Islet precursor cell (in vitro differentiated cells): ENCODE measurements at regions not wholly inside any gene's neighbourhood (a gene's known extent, or its start where the extent isn't known, plus 50 kb on each side); places are given as distances from the start of the nearest gene placed in this dataset.
"Not testable (repeated sequence)": the region's sequence is repeated elsewhere in the genome, so short reads cannot be mapped to it uniquely, and the experiment has no call there.

Experiments used
- DNase-seq: peaks from one replicate; pipeline ENCODE4 v3.0.0-alpha.2; 2018

DNA sequence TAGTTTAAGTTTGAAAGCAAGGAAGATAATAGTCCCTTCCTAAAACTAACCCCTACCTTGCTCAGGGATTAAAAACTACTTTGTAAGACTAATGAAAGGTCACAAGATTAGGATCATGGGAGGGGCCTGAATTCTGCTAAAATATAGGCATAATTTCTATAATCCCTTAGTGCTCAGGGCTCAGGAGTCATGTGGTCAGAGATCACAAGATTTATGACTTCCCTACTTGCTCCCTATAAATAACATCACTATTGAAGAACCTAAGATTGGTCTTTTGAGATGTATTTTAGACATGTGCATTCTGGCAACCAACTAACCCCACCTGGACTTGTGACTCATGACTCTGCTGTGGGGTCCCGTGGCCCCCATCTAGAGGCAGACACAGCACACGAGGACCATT, 81.1 kb downstream of the STMND1 start:
- DNase-seq: no peak

DNA sequence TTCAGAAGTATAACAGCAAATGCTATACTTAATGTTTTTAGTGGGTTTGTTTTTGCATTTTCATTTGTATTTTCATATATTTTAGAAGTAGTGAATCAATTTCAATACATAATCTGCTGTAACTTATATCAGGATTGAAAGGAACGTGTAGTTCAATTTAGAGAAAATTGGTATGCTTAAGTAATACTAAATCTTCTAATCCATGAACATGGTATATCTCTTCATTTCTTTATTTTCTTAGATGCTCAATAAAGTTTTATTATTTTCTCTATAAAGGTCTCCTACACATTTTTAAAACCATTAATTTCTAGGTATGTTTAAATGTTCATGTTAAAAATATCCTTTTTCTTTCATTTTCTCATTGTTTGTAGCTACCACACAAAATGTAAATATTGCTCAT, 85.1 kb downstream of the STMND1 start:
- no peak for DNase-seq

DNA sequence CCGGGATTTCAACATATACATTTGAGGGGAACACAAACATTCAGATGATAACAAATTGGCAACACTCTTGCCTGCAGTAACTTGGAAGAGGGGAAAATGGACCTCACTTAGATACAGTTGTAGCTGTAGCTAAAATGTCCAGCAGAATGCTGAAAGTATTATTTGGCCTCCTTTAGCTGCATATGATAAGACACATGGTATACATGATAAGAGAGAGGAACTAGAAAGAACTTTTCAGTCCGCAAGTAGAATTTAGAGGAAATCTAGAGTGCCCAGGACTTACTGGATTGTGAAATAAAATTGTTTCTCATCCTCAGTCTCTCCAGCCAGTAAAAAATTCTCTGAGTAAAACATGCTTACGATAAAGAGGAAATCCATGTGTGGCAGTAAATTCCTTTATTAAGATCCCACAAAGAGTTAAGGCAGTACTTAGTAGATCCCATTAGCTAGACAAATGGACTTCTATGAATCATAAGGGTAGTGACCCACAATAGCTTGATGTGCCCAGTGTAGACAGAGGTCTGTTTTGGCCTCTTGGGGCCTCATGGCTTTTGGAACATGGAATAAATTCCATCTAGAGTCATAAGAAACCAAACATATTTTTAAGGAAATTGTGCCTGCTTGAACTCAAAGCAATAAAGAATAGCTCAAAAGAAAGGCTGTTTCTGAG, 87.9 kb upstream of the RBM24 start:
- no peak for DNase-seq

DNA sequence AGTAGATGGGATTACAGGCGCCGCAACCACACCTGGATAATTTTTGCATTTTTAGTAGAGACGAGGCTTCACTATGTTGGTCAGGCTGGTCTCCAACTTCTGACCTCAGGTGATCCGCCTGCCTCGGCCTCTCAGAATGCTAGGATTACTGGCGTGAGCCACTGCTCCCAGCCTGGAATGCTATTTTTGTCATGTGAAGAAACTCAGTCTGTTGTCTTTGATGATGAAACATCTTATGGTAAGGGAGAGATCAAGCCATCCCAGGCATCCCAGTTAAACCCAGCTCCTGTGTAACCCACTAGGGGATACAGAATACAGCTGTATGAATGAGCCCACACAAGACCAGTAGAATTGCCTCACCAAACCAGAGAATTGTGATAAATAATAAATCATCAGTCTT, 83.6 kb upstream of the RBM24 start:
- no peak for DNase-seq

DNA sequence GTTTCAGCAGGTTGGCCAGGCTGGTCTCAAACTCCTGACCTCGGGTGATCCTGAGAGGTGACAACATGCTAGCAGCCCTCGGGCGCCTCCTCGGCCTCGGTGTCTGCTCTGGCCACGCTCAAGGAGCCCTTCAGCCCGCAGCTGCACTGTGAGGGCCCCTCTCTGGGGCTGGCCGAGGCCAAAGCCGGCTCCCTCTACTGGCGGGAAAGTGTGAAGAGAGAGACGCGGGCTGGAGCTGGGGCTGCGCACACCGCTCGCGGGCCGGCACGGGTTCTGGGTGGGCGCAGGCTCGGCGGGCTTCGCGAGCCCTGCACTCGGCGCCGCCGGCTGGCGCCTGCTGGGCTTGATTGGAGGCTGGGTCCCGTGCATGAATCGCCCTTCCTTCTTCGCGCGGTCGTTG, 80.8 kb upstream of the RBM24 start:
- peak; percentile 87 for DNase-seq

DNA sequence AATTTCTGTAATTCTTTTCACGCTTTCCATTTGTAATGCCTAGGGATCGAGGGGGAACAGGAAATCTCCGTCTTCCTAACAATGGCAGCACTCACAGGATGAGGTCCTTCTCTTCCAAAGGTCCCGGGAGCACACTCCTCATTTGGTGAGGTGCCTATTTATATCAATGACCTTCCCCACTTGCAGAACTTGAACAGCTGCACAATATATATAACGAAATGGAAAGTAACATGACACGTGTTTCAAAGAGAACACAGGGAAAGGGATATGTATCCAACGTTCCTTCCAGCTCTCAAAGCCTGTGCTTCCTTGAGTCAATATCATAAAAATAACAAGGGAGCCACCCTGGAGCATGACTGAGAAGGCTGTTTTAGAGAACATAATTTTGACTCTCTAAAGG, 78.6 kb upstream of the RBM24 start:
- no peak for DNase-seq

DNA sequence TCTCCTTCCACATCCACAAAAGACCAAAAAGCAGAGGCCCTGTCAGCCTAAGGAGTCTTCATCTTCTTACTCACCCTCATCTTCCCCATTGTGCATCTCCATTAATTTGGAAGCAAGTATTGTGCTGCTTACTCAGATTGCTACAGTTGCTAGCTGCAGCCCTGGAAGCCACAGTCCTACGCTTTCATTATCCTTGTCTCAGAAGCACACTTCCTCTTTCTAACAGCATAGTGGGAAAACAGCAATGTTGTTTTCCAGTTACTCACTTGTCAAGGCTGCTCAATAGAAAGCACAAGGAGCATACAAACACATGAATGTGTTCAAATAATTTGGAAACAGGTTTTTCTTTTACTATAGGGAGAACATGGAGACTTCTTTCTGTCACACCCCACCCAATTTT, 76.6 kb upstream of the RBM24 start:
- DNase-seq: no peak

DNA sequence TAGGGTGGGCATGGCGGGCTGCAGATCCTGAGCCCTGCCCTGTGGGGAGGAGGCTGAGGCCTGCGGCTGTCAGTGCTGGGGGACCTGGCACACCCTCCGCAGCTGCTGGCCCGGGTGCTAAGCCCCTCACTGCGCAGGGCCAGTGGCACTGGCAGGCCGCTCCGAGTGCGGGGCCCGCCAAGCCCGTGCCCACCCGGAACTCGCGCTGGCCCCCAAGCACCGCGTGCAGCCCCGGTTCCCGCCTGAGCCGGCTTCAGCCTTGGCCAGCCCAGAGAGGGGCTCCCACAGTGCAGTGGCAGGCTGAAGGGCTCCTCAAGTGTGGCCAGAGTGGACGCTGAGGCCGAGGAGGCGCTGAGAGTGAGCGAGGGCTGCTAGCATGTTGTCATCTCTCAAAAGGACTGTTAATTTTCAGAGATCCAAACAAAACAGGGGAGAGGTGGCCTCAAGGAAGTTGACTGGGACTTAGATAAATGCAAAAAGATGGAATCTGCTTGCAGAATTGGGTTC, 74.5 kb upstream of the RBM24 start:
- DNase-seq: no peak

DNA sequence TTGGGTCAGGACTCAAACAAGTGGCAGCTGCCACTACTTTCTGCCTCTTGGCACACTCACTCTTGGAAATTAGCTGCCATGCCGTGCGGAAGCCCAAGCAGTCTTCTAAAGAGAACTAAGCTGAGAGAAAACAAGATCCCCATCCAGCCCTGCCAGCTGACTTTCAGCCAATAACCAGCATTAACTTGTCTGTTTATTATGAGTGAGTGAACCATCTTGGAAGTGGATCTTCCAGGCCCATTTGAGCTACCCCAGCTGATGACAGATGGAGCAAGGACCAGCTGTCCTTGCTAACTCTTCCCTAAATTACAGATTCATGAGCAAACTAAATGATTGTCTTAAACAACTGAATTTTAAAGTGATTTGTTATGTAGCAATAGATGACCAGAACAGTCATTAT, 73.9 kb upstream of the RBM24 start:
- no peak for DNase-seq

DNA sequence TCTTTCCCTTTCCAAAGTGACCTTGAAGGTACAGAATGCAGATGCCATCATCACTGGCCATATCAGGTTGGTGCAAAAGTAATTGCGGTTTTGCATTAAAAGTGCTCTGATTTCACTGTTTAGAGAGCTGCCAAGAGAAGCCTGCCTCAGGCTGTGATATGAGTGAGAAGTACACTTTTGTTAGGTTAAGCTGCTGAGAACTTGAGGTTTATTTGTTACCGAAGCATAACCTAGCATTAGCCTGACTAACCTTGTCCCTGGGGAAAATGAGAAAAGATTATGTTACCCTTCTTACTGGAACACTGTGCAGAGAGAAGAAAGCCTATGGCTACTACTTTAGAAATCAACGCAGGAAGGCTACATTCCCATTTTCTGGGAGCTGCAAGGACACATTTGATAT, 70.5 kb upstream of the RBM24 start:
- DNase-seq: no peak

DNA sequence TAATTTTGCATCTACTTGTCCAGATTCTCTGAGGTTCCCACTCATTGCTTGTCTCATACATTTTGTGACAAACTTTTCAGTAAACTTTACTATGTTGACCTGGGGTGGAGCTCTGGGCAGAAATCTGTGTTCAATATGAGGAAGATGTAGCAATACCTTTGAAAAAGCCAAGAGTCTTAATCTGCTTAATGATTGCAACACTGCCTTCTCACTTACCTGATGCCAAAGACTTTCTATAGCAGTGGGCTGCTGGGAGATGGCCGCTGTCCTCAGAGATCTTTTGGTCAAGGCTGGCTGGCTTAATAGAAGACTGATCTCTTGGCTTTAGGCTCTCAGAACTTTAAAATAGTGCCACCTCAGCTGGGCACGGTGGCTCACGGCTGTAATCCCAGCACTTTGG, 70.1 kb upstream of the RBM24 start:
- DNase-seq: no peak

DNA sequence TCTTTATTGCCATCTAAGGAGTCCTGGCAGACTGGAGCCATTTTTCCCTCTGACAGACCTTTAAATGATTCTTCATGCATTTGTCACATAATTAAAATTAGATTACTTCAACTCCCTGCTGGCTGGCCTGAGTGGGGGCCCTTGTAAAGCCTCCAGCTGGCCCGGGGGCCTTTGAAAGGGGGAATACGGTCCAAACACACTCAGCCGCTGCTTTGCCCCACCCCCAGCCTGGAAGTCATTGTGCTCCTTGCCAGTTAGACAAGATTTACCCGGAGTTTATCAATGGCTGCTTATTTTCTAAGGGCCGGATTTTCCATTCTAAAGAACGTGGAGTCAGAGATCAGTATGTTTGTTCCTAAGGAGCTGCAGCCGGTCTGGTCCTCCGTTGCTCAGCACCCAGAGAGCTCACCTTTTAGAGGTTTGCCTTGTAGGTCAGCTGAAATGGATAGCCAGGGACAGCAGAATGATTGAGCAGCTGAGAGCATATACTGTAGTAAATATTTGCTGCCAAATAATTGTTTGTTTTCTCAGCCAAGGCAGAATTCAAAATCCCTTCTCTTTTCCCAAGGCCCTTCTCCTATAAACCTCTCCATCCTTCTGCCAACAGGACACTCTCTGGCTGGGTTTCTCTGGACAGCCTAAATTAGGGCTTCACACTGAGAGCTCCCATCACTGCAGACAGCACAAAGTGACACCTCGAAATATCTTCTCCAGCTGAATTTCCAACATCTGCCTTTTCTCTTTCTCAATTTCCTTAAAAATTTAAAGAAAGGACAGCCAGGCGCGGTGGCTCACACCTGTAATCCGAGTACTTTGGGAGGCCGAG, 68.4 kb upstream of the RBM24 start:
- DNase-seq: no peak

DNA sequence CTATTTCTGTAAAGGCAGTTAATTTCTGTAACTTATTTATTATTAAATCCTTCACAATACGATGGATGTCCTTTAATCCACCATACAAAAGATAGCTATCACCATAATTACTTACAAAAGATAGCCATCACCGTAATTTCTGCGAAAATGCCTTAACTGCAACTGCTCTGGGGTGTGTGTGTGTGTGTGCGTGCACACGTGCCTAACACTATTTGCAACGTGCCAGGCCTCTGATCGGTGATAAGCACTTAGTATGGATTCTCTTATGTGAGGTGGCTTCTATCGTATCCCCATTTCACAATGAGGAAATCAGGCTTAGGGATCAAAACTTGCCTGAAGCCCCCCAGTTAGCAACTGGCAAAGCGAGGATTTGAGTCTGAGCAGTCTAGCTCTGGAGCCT, 67.1 kb upstream of the RBM24 start:
- no peak for DNase-seq

DNA sequence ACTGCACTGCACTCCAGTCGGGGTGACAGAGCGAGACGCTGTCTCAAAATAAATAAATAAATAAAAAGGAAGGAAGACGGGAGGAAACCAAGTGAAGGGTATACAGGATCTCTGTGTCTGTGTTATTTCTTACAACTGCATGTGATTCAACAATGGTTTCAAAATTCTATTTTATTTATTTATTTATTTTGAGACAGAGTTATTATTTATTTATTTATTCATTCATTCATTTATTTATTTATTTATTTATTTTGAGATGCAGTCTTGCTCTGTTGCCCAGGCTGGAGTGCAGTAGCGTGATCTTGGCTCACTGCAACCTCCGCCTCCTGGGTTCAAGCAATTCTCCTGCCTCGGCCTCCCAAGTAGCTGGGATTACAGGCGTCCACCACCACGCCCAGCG, 64.2 kb upstream of the RBM24 start:
- DNase-seq: not testable (repeated sequence)

DNA sequence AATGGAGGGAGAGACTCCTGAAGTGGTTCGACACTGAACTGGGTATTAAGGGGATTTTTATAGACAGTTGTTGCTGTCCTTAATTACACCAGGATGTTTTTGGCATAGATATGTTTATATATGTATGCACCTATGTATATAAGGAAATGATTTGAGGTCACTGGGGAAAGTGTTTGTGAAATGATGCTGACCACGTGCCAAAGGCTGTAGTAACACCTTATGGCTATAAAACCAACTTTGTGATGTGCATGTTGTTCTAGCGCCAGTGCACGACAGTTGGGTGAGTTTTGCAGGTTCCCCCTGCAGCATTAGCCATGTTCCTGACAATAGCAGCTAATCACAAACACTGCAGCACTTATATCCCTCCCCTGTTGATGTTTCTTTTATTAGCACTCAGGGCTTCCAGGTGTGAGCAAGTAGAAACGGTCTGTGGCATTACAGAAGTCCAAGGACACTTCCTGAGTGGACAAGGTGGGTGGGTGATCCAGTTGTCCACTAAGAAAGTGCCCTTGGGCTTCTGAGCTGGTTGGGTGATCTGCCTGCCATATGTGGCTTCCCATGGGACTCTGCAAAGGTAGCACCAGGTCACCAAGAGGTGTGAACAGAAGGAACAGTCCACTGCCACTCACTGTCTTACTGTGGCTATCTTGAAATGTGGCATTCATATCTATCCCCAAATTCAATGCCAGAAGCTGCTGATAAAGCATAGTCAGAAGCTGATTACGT, 63.0 kb upstream of the RBM24 start:
- DNase-seq: no peak

DNA sequence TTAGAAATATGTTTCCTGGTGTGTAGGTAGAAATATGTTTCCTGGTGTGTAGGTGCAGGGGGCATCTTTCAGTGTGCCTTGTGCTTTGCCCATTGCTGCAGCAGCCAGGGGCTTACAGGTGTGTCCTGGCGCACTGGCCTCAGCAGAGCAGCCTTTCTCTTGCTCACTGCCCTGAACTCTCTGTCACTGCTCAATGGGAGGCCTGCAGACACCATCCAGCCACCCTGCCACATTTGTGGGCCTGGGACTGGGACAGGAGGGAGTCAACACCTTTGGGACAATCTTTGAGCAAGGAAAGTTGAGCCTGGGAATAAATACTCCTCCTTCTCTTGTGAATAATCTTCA, 62.4 kb upstream of the RBM24 start:
- no peak for DNase-seq

DNA sequence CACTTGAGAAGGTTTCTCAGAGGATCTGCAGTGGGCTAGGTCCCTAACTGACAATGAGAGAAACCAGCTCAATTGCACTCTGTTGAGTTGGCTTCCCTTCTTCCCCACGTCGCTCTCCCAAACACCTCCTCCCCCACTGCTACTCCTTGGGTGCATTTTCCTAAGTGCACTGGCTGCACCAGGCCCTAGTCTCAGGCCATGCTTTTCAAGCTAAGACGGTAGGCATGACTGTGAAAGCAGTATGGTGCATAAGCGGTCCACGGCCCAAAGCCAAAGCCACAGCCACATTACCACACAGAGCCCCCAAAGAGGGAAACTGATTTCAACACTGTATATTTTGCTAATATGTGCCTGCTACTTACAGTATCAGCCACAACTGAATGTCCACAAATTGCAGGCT, 62.1 kb upstream of the RBM24 start:
- no peak for DNase-seq

DNA sequence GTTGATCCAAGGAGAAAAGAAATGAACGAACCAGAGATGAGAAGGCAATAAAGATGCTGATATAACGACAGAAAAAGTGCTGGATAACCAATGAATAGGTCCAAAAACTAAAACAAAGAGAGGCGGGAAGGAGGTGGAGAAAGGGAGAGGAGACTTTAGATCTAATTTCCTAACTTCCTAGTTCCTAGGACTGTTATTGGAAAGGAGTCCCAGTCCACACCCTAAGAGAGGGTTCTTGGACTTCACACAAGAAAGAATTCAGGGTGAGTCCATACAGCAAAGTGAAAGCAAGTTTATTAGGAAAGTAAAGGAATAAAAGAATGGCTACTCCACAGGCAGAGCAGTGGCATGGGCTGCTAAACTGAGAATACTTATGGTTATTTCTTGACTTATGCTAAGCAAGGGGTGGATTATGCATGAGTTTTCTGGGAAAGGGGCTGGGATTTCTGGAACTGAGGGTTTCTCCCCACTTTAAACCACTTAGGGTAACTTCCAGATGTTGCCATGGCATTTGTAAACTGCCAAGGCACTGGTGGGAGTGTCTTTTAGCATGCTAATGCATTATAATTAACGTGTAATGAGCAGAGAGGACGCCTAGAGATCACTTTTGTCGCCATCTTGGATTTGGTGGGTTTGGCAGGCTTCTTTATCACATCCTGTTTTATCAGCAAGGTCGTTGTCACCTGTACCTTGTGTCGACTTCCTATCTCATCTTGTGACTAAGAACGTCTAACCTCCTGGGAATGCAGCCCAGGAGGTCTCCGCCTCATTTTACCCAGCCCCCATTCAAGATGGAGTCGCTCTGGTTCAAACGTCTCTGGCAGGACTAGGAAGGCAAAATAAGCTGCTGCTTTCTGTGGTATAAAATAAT, 60.9 kb upstream of the RBM24 start:
- DNase-seq: no peak

DNA sequence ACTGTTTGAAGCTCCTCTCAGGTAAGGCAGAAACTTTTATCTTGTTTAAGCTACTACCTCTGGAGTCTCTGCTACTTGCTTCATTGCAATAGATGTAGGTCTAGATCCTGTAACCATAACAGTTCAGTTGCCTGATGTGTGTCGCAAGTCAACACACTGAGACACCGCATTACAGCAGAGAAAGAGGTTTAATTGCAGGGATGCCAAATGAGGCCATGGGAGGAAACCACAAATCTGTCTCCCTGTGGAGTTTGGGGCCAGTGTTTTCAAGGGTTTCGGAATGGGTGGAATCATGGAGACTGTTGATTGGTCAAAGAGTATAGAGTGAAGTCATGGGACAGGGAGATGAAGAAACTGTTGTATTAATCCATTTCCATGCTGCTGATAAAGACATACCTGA, 57.1 kb upstream of the RBM24 start:
- DNase-seq: no peak

DNA sequence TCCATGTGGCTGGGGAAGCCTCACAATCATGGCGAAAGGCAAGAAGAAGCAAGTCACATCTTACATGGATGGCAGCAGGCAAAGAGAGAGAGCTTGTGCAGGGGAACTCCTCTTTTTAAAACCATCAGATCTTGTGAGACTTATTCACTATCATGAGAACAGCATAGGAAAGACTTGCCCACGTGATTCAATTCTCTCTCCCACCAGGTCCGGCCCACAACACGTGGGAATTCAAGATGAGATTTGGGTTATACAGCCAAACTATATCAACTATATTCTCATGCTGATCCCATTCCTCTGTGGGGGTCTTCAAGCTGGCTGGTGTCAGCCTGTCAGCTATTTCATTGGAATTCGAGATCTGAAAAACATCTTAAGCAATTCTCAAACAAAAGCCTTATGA, 56.7 kb upstream of the RBM24 start:
- DNase-seq: not testable (repeated sequence)

DNA sequence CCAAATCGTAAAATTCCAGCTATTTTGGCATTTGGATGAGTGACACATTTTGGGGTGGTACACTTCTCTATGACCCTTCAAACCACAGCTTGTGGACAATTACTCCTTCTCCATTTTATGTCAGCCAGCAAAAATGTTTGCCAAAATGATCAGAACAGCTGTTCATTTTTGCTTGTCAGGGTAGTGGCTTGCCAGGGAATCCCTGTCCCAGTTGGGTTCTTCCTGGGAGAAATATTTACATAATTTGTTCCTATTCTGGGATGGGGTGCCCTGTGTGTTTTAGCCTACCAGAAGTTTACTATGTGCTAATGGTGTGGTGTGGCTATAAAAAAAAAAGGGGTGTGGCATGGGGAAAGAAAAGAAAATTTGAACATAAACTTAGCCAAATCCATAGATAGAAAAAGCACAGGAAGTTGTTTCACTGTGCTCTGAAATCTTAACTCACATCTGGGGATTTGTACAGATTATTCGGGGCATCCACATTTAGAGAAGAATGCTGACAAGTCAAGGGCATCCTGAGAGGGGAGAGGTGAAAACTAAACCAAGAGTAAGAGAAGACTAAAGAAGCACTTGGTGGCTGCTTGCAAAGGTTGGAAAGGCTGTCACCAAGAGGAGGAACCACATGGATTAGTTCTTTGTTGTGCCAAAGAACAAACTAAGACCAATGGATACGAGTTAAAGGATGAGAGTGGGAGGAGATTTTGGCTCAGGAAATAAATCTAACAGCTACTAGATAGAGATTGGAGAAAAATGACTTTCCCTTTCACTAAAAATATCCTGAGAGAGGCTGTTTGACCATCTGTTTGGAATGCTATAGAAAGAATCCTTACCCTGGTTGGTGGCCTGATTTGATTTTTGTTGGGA, 55.2 kb upstream of the RBM24 start:
- DNase-seq: no peak

DNA sequence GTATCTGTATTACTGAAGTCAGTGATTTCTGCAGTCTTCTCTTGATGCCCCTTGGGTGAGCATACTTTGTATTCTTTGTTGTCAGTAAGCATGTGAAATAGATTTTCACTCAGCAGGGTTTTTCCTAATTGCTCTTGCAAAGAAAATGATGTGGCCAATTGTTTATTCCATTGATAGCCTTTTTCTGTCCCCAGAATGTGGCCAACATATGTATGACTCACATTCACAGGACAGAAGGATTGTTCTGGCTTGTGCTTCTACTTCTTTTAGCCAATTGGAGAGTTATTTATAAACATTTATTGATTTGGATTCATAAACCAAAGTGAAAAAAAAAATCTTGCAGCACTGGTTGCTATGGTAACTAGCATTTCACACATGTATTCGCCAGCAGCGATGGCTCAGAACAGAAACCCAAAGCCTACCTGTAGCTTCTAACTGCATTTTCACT, 54.4 kb upstream of the RBM24 start:
- no peak for DNase-seq
